GM18505 (cell line): ENCODE measurements at regions not wholly inside any gene's neighbourhood (a gene's known extent, or its start where the extent isn't known, plus 50 kb on each side); places are given as distances from the start of the nearest gene placed in this dataset.

ENCODE experiments used
- ATAC-seq: cut with Tn5 transposase; IDR thresholded peaks from one replicate; pipeline ENCODE4 v1.9.1; 2021; ENCODE audit not compliant: unreplicated experiment
- POLR2A ChIP-seq: IDR thresholded peaks from 4 replicates; pipeline ENCODE4 v1.6.1; 2011; ENCODE audit warnings: borderline replicate concordance; ENCODE audit not compliant: insufficient read depth, insufficient read length; ENCODE audit errors: extremely low read depth

DNA sequence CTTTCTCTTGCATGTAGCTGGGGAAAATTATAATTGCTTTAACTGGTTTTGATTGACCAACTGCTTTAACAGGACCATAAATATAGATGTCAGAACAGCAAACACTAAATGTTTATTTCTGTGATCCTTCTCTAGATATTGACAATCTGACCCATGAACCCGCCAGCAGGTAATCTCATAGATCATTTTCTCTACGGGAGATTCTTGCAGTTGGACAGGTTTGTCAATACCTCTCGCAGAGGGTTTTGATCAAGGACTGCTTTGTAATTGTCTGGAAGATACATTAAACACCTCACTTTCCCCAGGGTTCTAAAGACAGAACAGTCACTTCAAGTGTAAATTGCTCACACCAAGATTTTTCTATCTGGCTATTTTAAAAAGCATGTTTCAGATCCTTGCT is 235.8 kb upstream of the RHOBTB1 start:
- no peak for TF ChIP-seq POLR2A
- ATAC-seq, result no peak

DNA sequence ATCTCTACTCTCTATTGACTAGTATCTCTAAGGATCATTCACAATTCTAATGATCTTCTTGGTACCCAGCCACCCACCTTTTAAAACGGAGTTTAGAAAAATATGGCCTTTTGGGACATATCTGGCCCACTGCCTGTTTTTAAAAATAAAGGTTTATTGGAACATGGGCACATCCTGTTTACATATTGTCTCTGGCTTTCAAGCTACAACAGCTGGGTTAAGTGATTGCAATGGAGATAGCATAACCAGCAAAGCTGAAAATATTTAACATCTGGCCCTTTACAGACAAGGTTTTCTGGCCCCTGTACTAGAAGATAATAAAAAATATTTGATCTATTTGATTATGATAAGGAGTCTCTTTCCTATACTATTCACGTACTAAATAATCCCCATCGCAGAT is 232.4 kb upstream of the RHOBTB1 start:
- no peak for ATAC-seq
- TF ChIP-seq POLR2A, result no peak

DNA sequence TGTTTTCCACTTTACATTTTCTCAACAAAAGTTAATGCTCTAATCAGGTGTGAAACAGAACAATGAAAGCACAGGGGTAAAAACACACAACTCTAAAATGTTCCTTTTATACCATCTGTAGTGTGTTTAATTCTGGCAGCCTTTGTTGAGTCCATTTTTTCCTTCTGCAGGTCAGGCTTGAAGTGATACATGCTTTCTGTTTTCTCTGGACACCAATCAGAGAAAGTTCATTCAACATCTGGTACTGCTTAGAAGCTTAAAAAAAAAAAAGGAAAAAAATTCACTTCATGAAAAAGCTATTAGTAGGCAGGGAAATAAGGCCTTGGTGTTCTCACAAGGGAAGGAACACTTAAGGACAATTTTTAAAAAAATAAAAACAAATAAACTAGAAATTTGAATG is 231.3 kb upstream of the RHOBTB1 start:
- no peak for ATAC-seq
- no peak for TF ChIP-seq POLR2A

DNA sequence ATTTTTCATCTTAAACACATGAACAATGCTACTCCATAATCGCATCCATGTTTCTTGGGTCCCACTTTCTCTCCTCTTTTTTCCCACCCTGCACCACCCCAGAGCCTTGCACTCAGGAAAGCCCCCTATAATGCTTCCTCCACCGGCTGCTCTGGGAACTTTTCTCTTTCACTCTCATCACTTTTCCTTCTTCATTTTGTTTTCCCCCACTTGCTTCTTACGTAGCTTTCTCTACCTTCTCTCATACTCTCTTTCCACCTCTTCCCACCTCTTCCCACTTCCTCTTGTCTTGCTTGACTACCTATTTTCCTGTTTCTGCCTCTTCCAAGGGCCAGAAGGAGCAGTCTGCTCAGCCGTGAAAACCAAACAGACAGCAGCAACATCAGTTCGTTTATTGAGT is 229.5 kb upstream of the RHOBTB1 start:
- no peak for TF ChIP-seq POLR2A
- ATAC-seq, result no peak

DNA sequence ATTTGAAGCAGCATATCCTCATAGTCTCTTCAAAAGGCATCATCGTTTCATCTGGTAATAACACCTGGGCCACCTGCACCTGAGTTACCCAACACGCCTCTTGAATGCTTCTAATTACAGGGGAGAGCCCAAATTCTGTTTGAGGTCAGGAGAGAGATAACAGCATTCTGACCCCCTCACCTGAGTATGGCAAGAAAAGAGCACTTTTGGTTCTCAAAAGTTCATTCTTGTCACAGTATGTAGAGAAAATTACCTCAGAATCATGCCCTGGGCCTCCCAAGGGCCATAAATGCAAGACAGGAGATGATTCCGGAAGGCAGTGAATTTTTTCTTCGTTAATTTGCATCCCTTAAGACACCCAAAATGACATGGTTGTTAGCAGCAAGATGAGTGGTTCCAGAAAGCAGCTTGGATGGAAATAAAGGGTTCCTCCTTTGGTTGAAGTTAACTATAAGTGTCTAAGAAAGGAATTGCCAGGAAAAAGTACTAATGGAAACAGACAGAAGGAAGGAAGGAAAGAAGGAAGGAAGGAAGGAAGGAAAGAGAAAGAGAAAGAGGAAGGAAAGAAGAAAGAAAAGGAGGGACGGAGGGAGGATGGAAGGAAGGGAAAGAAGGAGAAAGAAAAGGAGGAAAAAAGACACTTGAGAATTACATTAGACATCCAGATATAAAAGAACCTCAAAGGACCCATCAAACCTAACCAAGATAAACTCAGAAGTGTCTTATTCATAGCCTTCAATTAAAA is 228.4 kb upstream of the RHOBTB1 start:
- no peak for ATAC-seq
- no peak for TF ChIP-seq POLR2A

DNA sequence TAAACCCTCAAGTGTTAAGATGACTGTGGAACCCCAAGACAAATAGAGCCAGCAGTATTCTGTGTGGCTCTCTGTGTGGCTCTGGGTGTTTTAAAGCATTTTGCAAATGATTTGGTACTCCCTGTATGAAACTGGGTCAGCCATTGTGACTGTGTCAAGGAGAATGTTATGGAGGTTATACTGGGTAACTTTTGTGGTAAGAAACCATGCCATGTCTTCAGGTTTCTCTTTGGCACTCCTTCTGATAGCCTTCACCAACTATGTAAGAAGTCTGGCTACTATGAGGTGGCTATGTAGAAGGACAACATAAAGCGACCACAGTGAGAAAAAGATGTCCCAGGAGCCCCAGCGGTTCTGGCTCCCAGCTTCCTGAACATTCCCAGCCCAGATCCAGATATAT is 226.6 kb upstream of the RHOBTB1 start:
- no peak for TF ChIP-seq POLR2A
- no peak for ATAC-seq

DNA sequence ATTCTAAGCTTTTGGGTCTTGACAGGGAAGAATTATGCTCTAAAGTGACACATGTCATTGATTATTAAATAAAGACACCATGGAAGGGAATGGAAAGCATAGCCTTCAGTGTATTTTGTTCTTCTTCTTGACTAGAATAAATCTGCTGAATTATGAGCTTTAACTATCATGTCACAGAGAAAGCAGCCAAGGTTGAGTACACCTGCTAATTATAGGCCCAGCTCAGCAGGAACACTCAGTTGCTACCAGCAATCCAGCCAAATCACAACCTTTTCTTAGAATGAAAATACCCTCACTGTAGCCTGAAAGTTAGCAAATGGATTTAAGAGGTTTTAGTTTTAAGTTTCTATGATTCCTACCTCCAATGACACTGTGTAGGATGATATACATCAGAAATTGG is 225.3 kb upstream of the RHOBTB1 start:
- no peak for TF ChIP-seq POLR2A
- no peak for ATAC-seq

DNA sequence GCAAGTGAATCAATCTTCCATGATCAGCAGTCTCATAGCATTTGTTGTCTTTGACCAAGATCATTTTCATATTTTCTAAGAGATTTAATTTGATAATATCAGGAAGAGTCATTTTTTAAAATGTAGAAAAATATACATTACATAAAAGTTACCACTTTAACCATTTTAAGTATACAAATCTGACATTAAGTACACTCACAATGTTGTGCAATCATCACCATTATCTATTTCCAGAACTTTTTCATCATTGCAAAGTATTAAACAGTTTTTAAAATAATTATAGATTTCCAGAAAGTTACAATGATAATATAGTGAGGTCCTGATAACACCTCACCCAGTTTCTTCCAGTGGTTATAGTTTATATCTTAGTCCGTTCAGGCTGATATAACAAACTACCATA is 222.5 kb upstream of the RHOBTB1 start:
- TF ChIP-seq POLR2A, result no peak
- ATAC-seq, result no peak

DNA sequence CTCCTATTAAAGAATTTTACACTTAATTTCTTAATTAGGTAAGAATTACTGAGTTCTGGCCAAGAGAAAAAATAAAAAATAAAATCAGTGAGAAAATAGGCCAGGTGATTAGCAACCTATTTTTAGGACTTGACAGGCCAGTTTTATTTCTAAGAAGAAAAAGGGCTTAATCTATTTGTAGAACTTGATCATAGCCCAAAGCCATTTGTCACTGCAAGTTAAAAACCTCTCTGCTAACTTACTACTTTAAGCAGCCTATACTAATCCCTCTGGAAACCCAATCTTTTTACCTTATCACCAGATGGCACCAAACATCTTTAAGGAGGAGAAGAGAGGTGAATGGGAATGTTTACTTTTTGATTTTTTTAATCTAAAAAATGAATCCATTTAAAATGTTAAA is 222.1 kb upstream of the RHOBTB1 start:
- no peak for ATAC-seq
- no peak for TF ChIP-seq POLR2A

DNA sequence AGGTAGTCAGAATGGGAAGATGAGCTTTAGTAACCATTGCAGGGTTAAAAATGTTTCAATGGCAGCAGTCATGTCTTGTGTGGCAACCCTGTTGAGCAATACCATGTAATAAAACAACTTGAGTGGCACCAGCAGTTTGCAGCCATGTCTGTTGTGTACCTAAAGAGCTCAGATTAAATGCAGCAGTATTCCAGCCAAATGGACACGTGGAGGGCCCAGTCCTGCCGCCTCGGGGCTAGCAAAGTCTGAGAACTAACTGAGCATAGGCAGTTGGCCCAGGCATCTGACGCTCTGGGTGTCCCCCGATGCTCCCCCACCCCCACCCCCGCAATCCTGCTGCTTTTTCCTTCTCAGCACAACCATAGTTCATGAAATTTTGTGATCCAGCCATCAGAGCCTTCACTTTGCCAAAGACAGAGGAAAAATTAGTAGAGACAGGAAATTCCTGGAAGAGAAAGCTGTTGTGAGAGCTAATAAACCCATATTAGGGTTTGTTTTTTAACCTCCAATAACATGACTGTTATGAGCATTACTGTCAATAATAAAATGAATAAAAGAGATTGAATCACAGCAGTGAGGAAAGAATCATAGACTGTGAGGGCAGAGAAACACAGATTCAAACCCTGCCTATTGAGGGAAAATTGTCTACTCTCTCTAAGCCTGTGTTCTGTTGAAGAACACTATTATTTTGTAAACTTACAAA is 220.6 kb upstream of the RHOBTB1 start:
- no peak for ATAC-seq
- no peak for TF ChIP-seq POLR2A

DNA sequence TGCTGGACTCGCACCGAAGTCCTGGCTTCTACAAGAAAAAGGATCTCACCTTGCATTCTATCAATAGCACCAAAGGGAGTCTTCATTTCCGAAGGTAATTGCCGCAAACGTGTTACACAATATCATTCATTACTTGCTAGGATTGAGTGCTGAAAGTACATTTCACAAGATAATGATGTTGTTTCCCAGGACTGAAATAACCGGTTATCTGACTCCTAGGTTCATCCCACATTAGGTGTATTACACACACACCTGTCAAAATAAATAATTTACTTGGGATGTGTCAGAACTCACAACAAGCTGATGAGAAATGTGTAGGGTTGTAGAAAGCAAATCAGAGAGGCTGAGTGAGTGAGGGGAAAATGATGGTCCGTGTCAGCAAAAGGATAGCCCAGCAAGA is 219.4 kb upstream of the RHOBTB1 start:
- no peak for ATAC-seq

DNA sequence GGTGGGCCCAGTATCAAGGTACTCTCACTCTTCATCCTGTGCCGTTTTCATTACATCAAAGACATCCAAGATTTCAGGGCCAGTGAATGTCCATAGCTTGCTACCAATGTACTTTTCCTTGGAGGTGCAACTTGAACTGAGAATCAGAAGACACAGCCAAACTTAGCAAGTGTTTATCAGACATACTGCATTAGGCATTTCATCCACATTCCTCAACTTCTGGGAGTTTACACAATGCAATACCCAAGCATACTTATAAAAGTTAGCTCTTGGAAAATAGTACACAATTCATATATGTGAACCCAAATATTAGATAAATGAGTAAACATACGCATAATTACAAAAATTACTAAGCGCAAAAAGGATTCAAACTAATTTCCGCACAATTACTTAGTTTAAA is 216.3 kb upstream of the RHOBTB1 start:
- no peak for TF ChIP-seq POLR2A
- ATAC-seq, result no peak

More for the DNA sequence above, 219.4 kb upstream of the RHOBTB1 start:
- no peak for TF ChIP-seq POLR2A

DNA sequence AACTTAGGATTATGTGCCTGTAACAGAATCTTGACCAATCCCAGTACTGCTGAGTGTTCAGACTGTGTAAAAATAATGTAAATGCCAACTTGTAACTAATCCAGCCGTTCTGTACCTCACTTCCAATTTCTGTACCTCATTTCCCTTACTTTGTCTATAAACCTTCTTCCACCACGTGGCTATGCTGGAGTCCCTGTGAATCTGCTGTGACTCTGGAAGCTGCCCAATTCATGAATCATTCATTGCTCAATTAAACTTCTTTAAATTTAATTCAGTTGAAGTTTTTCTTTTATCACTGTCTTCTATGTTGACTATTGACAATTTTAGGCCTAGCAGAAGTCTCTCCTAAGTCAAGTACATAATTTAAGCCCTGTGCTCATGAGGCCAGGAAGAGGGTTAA is 215.3 kb upstream of the RHOBTB1 start:
- no peak for ATAC-seq
- no peak for TF ChIP-seq POLR2A

DNA sequence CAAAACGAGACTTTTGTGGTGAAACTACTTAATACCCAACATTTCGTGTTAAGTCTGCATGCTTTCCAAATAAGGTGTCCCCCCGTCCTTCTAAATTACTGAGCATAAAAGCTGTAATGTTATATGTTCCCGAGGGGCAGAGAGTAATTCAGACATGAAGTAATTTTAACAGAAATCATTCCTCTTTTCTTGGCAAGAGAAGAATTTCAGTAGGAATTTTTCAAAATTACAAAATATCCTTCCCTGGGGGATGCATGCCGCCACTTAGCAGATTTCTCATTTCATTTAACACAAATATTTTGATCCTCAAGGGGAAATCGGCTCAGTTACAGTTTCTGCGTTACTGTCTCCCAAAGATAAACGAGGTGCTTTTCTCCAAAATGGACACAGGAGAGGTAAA is 213.2 kb upstream of the RHOBTB1 start:
- no peak for ATAC-seq
- no peak for TF ChIP-seq POLR2A
